Neural progenitor cell (in vitro differentiated cells): ENCODE measurements at regions not wholly inside any gene's neighbourhood (a gene's known extent, or its start where the extent isn't known, plus 50 kb on each side); places are given as distances from the start of the nearest gene placed in this dataset.

Experiments
- DNase-seq: peaks from one replicate; pipeline ENCODE4 v3.0.0-alpha.2; 2016; ENCODE audit warnings: low spot score
- H2AFZ ChIP-seq: fragments of 200-600 bp; sonication (generic); replicated peaks from 2 replicates; pipeline ENCODE4 v1.6.1; 2016; ENCODE audit warnings: antibody characterized with exemption
- H3F3A ChIP-seq: fragments of 200-600 bp; sonication (generic); 2 replicates; pipeline ENCODE4 v1.6.1; 2016; ENCODE audit warnings: antibody characterized with exemption, low read depth
- H3K27ac ChIP-seq: fragments of 200-600 bp; sonication (generic); 2 replicates; pipeline ENCODE4 v1.5.1; 2016; ENCODE audit warnings: mild to moderate bottlenecking
- H3K27me3 ChIP-seq: fragments of 200-600 bp; sonication (generic); 2 replicates; pipeline ENCODE4 v1.6.1; 2016; ENCODE audit warnings: mild to moderate bottlenecking, moderate library complexity
- H3K36me3 ChIP-seq: fragments of 200-600 bp; sonication (generic); 2 replicates; pipeline ENCODE4 v1.5.1; 2016
- H3K4me1 ChIP-seq: fragments of 200-600 bp; sonication (generic); 2 replicates; pipeline ENCODE4 v1.6.1; 2016; ENCODE audit warnings: mixed run types
- H3K4me2 ChIP-seq: fragments of 200-600 bp; sonication (generic); 2 replicates; pipeline ENCODE4 v1.6.1; 2016
- H3K4me3 ChIP-seq: fragments of 200-600 bp; sonication (generic); 2 replicates; pipeline ENCODE4 v1.5.1; 2016
- H3K79me2 ChIP-seq: fragments of 200-600 bp; sonication (generic); 2 replicates; pipeline ENCODE4 v1.6.1; 2016; ENCODE audit warnings: low read depth
- H3K9ac ChIP-seq: fragments of 200-600 bp; sonication (generic); 2 replicates; pipeline ENCODE4 v1.6.1; 2016
- H3K9me3 ChIP-seq: fragments of 200-600 bp; sonication (generic); 2 replicates; pipeline ENCODE4 v1.5.1; 2016; ENCODE audit warnings: low read depth
- H4K20me1 ChIP-seq: fragments of 200-600 bp; sonication (generic); 2 replicates; pipeline ENCODE4 v1.6.1; 2016; ENCODE audit warnings: low read depth
- H3K27ac Mint-ChIP-seq: 3 replicates; pipeline ENCODE4 v1.8.0; 2021; ENCODE audit warnings: mixed read lengths
- H3K27me3 Mint-ChIP-seq: 2 replicates; pipeline ENCODE4 v1.8.0; 2022; ENCODE audit warnings: low read depth, mild to moderate bottlenecking, inconsistent platforms, moderate library complexity, mixed read lengths; ENCODE audit not compliant: insufficient read depth
- H3K36me3 Mint-ChIP-seq: 3 replicates; pipeline ENCODE4 v1.8.0; 2021; ENCODE audit warnings: mixed read lengths
- H3K4me1 Mint-ChIP-seq: 3 replicates; pipeline ENCODE4 v1.8.0; 2021; ENCODE audit warnings: mixed read lengths
- H3K4me3 Mint-ChIP-seq: 3 replicates; pipeline ENCODE4 v1.8.0; 2021; ENCODE audit warnings: mild to moderate bottlenecking, moderate library complexity, mixed read lengths
- H3K9me3 Mint-ChIP-seq: 3 replicates; pipeline ENCODE4 v1.8.0; 2020; ENCODE audit warnings: mixed read lengths
- CTCF ChIP-seq: fragments of 200-600 bp; sonication (generic); IDR thresholded peaks from 2 replicates; pipeline ENCODE4 v1.5.1; 2017; ENCODE audit warnings: antibody characterized with exemption, mild to moderate bottlenecking
- EZH2 ChIP-seq: fragments of 200-600 bp; sonication (generic); IDR thresholded peaks from 2 replicates; pipeline ENCODE4 v1.6.1; 2017; ENCODE audit warnings: antibody characterized with exemption, mild to moderate bottlenecking, moderate library complexity
- EZH2phosphoT487 ChIP-seq: fragments of 200-600 bp; sonication (generic); IDR thresholded peaks from 2 replicates; pipeline ENCODE4 v1.6.1; 2017; ENCODE audit warnings: antibody characterized with exemption

DNA sequence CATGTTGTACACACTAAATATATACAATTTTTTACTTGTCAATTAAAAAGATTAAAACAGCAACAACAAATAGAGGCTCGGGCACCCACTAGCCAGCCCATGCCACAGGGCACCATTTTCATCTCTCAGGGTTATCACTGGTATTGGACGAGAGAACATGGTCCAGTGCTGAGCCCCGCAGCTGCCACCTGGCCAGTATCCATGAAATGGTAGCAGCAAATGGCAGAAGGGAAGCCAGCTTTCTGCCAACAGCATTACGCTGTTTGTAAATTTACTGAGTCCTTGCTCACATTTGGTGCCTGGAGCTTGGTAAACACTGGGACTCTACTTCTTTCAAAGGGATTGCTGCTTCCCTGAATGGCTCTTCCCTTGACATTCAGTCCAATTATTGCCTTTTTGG is 87.9 kb upstream of the WASF3 start:
- Mint-ChIP-seq H3K27ac (no peak overlapping the region), H3K4me3 (no peak overlapping the region), H3K9me3 (peaks cover 3% of the 10 kb centered on the region), H3K4me1 (peaks cover 12% of the 10 kb centered on the region), H3K36me3 (no peaks in the 10 kb centered on the region), H3K27me3 (peaks cover 9% of the 10 kb centered on the region)
- Histone ChIP-seq H3K4me2 (no peak overlapping the region), H3K27ac (no peak overlapping the region), H3F3A (peaks cover 4% of the 10 kb centered on the region), H3K4me3 (no peak overlapping the region), H4K20me1 (no peaks in the 10 kb centered on the region), H3K27me3 (no peaks in the 10 kb centered on the region), H3K9ac (no peak overlapping the region), H3K4me1 (peaks cover 8% of the 10 kb centered on the region), H2AFZ (no peak overlapping the region), H3K36me3 (no peaks in the 10 kb centered on the region), H3K9me3 (no peaks in the 10 kb centered on the region), H3K79me2 (no peaks in the 10 kb centered on the region)
- DNase-seq: no peak
- no peak for TF ChIP-seq EZH2

- H3K27ac Mint-ChIP-seq: no peak overlapping the region
- H3K27me3 Mint-ChIP-seq: peaks cover 8% of the 10 kb centered on the region
- peaks cover 19% of the 10 kb centered on the region for H3F3A ChIP-seq
- no peak overlapping the region for H3K4me2 ChIP-seq
- no peak for DNase-seq
- no peak for TF ChIP-seq CTCF
- TF ChIP-seq EZH2phosphoT487: no peak
- TF ChIP-seq EZH2: no peak
- H4K20me1 ChIP-seq: no peaks in the 10 kb centered on the region
- H3K4me3 ChIP-seq: no peak overlapping the region
- H3K9me3 ChIP-seq: no peaks in the 10 kb centered on the region
- H3K27me3 ChIP-seq: no peaks in the 10 kb centered on the region
- H2AFZ ChIP-seq: no peak overlapping the region
- H3K4me1 Mint-ChIP-seq: peaks cover 31% of the 10 kb centered on the region
- H3K4me3 Mint-ChIP-seq: no peak overlapping the region
- no peaks in the 10 kb centered on the region for H3K79me2 ChIP-seq
- H3K27ac ChIP-seq: no peak overlapping the region
- H3K9me3 Mint-ChIP-seq: no peaks in the 10 kb centered on the region
- H3K36me3 Mint-ChIP-seq: no peaks in the 10 kb centered on the region
- H3K4me1 ChIP-seq: peaks cover 22% of the 10 kb centered on the region
- no peak overlapping the region for H3K9ac ChIP-seq
- H3K36me3 ChIP-seq: no peaks in the 10 kb centered on the region
Observed at GRCh38 chr13:26471807-26472206, 85.7 kb upstream of the WASF3 start.

DNA sequence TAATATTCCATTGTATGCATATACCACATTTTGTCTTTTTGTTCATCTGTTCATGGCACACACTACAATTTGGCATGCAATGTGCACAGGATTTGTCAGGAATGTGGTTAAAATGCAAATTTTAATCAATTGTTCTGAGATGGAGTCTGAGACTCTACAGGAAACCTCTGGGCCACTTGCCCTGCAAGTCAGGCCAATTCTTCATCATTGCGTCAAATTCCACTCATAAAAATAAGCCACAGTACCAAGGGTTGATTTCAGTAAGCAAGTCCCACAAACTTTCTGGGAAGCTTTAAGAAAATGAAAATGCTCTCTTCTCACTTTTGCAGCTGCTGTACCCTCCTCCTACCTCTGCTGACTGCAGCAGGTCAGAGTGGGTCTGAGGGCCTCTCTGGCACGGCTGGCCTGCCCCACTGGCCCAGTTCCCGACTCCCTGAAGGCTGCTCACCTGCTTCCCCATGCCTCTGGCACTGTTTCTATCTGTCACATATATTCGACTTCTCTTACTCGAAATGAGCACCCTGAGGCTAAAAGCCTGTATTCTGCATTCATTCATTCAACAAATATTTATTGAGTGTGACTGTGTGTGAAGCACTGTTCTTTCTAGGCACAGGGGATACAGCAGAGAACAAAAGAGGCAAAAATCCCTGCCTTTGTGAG is 83.8 kb upstream of the WASF3 start:
- Mint-ChIP-seq H3K27me3 (peaks cover 8% of the 10 kb centered on the region), H3K9me3 (no peaks in the 10 kb centered on the region), H3K27ac (peak overlapping the region; percentile 58), H3K4me3 (no peak overlapping the region), H3K4me1 (peaks cover 26% of the 10 kb centered on the region), H3K36me3 (no peaks in the 10 kb centered on the region)
- peak overlapping the region; percentile 3 for H2AFZ ChIP-seq
- DNase-seq: no peak
- no peak for TF ChIP-seq EZH2
- no peak for TF ChIP-seq CTCF
- TF ChIP-seq EZH2phosphoT487: no peak
- peaks cover 15% of the 10 kb centered on the region for H3K4me1 ChIP-seq
- H3K9me3 ChIP-seq: no peaks in the 10 kb centered on the region
- no peaks in the 10 kb centered on the region for H3K27me3 ChIP-seq
- H3F3A ChIP-seq: peaks cover 20% of the 10 kb centered on the region
- H3K79me2 ChIP-seq: no peaks in the 10 kb centered on the region
- H3K27ac ChIP-seq: no peak overlapping the region
- no peak overlapping the region for H3K4me3 ChIP-seq
- no peaks in the 10 kb centered on the region for H4K20me1 ChIP-seq
- H3K4me2 ChIP-seq: no peak overlapping the region
- H3K36me3 ChIP-seq: no peaks in the 10 kb centered on the region
- H3K9ac ChIP-seq: no peak overlapping the region

- peaks cover 8% of the 10 kb centered on the region for H3K27me3 Mint-ChIP-seq
- H3K4me1 Mint-ChIP-seq: peaks cover 26% of the 10 kb centered on the region
- Histone ChIP-seq H3K4me3 (no peak overlapping the region), H3F3A (peaks cover 20% of the 10 kb centered on the region), H3K4me2 (no peak overlapping the region), H3K27me3 (no peaks in the 10 kb centered on the region), H4K20me1 (no peaks in the 10 kb centered on the region), H3K36me3 (no peaks in the 10 kb centered on the region), H3K4me1 (peaks cover 15% of the 10 kb centered on the region), H3K9ac (no peak overlapping the region), H3K9me3 (no peaks in the 10 kb centered on the region), H3K27ac (no peak overlapping the region), H3K79me2 (no peaks in the 10 kb centered on the region), H2AFZ (peak overlapping the region; percentile 3)
- no peaks in the 10 kb centered on the region for H3K36me3 Mint-ChIP-seq
- TF ChIP-seq EZH2 (no peak), EZH2phosphoT487 (no peak), CTCF (no peak)
- H3K9me3 Mint-ChIP-seq: no peaks in the 10 kb centered on the region
- no peak overlapping the region for H3K27ac Mint-ChIP-seq
- no peak overlapping the region for H3K4me3 Mint-ChIP-seq
- no peak for DNase-seq
Observed at GRCh38 chr13:26474286-26474685, 83.2 kb upstream of the WASF3 start.
